NCI-H128 (cell line): ENCODE measurements at regions not wholly inside any gene's neighbourhood (a gene's known extent, or its start where the extent isn't known, plus 50 kb on each side); places are given as distances from the start of the nearest gene placed in this dataset.

Experiments used
- DNase-seq: peaks from one replicate; lab custom pipeline; 2025; ENCODE audit not compliant: unreplicated experiment; lab: John Stamatoyannopoulos, UW

- DNase-seq: no peak
Observed at GRCh38 chr1:18055156-18055555, 52.4 kb upstream of the IGSF21 start.

GRCh38 chr1:18056545-18056944 is 51.1 kb upstream of the IGSF21 start:
- no peak for DNase-seq

- DNase-seq: no peak
Observed at GRCh38 chr1:18057623-18058022, 50.0 kb upstream of the IGSF21 start.
